ENCODE measurements at regions not wholly inside any gene's neighbourhood (a gene's known extent, or its start where the extent isn't known, plus 50 kb on each side); places are given as distances from the start of the nearest gene placed in this dataset.

- DNase-seq (ENCODE audit: low read depth, low spot score): no peak
- no peaks in the 10 kb centered on the region for H3K79me2 ChIP-seq (ENCODE audit: control insufficient read depth, insufficient read depth, low read length)
- H3K27ac ChIP-seq (ENCODE audit: control insufficient read depth, insufficient read depth, low read length): no peak overlapping the region
- H3K4me1 ChIP-seq (ENCODE audit: control insufficient read depth, extremely low read depth, insufficient read depth, low read length): no peaks in the 10 kb centered on the region
- no peak for FAIRE-seq
- H3K36me3 ChIP-seq (ENCODE audit: control insufficient read depth in 2 of 2, extremely low read depth in 1 of 2, insufficient read depth in 2 of 2, low read length in 2 of 2): no peaks in the 10 kb centered on the region
- no peaks in the 10 kb centered on the region for H3K27me3 ChIP-seq (ENCODE audit: control insufficient read depth, extremely low read depth, insufficient read depth, low read length)
- H3K9me1 ChIP-seq (ENCODE audit: control insufficient read depth, extremely low read depth, insufficient read depth, low read length): no peaks in the 10 kb centered on the region
- H3K4me3 ChIP-seq (ENCODE audit: control insufficient read depth in 2 of 3, extremely low read depth in 1 of 3, insufficient read depth in 2 of 3, low read depth in 1 of 3, low read length in 3 of 3): no peak overlapping the region
- H4K20me1 ChIP-seq (ENCODE audit: control insufficient read depth, extremely low read depth, insufficient read depth, low read length): no peaks in the 10 kb centered on the region
- TF ChIP-seq, protein P1, sequence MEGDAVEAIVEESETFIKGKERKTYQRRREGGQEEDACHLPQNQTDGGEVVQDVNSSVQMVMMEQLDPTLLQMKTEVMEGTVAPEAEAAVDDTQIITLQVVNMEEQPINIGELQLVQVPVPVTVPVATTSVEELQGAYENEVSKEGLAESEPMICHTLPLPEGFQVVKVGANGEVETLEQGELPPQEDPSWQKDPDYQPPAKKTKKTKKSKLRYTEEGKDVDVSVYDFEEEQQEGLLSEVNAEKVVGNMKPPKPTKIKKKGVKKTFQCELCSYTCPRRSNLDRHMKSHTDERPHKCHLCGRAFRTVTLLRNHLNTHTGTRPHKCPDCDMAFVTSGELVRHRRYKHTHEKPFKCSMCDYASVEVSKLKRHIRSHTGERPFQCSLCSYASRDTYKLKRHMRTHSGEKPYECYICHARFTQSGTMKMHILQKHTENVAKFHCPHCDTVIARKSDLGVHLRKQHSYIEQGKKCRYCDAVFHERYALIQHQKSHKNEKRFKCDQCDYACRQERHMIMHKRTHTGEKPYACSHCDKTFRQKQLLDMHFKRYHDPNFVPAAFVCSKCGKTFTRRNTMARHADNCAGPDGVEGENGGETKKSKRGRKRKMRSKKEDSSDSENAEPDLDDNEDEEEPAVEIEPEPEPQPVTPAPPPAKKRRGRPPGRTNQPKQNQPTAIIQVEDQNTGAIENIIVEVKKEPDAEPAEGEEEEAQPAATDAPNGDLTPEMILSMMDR (optimal IDR thresholded peaks at IDR 0.05 in 1 of 3, IDR thresholded peaks at IDR 0.05 in 1 of 3, conservative IDR thresholded peaks at IDR 0.05 in 1 of 3; ENCODE audit: extremely low read depth in 1 of 3, insufficient read depth in 2 of 3, low read length in 3 of 3): no peak
- TF ChIP-seq EZH2 (IDR thresholded peaks at IDR 0.05; ENCODE audit: low read length): no peak
- no peaks in the 10 kb centered on the region for H3K9me3 ChIP-seq (ENCODE audit: control insufficient read depth, low read depth, low read length)
- dilution Hi-C loops (cut with MboI; ENCODE audit: extremely low pct_ligation_motif_present, low sequenced_read_pairs): no loop called here
- no peak overlapping the region for H3K9ac ChIP-seq (ENCODE audit: control insufficient read depth, extremely low read depth, insufficient read depth, low read length)
- H3K4me2 ChIP-seq (ENCODE audit: control insufficient read depth, extremely low read depth, insufficient read depth, low read depth, low read length): no peak overlapping the region
- no peak overlapping the region for H2AFZ ChIP-seq (ENCODE audit: control insufficient read depth, low read length)
Measured at GRCh38 chr11:114827736-114828135, 149.4 kb downstream of the NXPE2 start.

DNA sequence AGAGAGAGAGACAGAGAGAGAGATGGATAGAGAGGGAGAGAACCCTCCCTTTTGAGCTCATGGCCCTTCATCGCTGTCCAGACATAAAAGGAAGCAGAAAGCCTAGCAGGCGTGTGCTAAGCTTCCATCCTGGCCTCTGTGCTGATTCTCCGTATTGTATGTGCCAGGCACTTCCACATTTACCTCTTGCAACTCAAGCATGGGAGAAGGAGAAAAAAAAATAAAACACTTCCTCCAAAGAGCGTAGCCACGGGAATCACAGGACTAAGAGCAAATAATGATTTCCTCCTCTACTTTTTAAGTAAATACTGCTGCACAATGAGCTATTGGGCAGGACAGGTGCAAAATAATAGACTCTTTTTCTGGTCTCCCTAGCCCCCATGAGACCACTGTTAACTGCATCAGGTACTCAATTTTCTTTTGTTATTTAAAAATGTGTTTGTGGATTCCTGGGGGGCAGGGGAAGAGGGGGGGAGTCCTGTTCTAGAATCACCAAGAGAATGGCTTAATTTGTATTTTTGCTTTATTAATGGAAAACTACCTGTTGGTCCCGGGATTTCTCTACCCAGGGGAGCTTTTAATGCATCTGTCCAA is 154.3 kb downstream of the NXPE2 start:
- Histone ChIP-seq H3K9ac (ENCODE audit: control insufficient read depth, extremely low read depth, insufficient read depth, low read length) (no peak overlapping the region), H4K20me1 (ENCODE audit: control insufficient read depth, extremely low read depth, insufficient read depth, low read length) (no peaks in the 10 kb centered on the region), H3K79me2 (ENCODE audit: control insufficient read depth, insufficient read depth, low read length) (no peaks in the 10 kb centered on the region), H3K4me3 (ENCODE audit: control insufficient read depth in 2 of 3, extremely low read depth in 1 of 3, insufficient read depth in 2 of 3, low read depth in 1 of 3, low read length in 3 of 3) (no peak overlapping the region), H3K27me3 (ENCODE audit: control insufficient read depth, extremely low read depth, insufficient read depth, low read length) (no peaks in the 10 kb centered on the region), H3K9me1 (ENCODE audit: control insufficient read depth, extremely low read depth, insufficient read depth, low read length) (no peaks in the 10 kb centered on the region), H3K4me1 (ENCODE audit: control insufficient read depth, extremely low read depth, insufficient read depth, low read length) (no peaks in the 10 kb centered on the region), H2AFZ (ENCODE audit: control insufficient read depth, low read length) (no peak overlapping the region), H3K9me3 (ENCODE audit: control insufficient read depth, low read depth, low read length) (no peaks in the 10 kb centered on the region), H3K4me2 (ENCODE audit: control insufficient read depth, extremely low read depth, insufficient read depth, low read depth, low read length) (no peak overlapping the region), H3K27ac (ENCODE audit: control insufficient read depth, insufficient read depth, low read length) (no peak overlapping the region), H3K36me3 (ENCODE audit: control insufficient read depth in 2 of 2, extremely low read depth in 1 of 2, insufficient read depth in 2 of 2, low read length in 2 of 2) (no peaks in the 10 kb centered on the region)
- dilution Hi-C loops (cut with MboI; ENCODE audit: extremely low pct_ligation_motif_present, low sequenced_read_pairs): no loop called here
- TF ChIP-seq EZH2 (IDR thresholded peaks at IDR 0.05; ENCODE audit: low read length): no peak
- TF ChIP-seq, protein P1 (optimal IDR thresholded peaks at IDR 0.05 in 1 of 3, IDR thresholded peaks at IDR 0.05 in 1 of 3, conservative IDR thresholded peaks at IDR 0.05 in 1 of 3; ENCODE audit: extremely low read depth in 1 of 3, insufficient read depth in 2 of 3, low read length in 3 of 3): no peak
- no peak for FAIRE-seq
- DNase-seq (ENCODE audit: low read depth, low spot score): no peak

Measured in keratinocyte (primary cell).